ENCODE measurements at regions not wholly inside any gene's neighbourhood (a gene's known extent, or its start where the extent isn't known, plus 50 kb on each side); places are given as distances from the start of the nearest gene placed in this dataset.

DNA sequence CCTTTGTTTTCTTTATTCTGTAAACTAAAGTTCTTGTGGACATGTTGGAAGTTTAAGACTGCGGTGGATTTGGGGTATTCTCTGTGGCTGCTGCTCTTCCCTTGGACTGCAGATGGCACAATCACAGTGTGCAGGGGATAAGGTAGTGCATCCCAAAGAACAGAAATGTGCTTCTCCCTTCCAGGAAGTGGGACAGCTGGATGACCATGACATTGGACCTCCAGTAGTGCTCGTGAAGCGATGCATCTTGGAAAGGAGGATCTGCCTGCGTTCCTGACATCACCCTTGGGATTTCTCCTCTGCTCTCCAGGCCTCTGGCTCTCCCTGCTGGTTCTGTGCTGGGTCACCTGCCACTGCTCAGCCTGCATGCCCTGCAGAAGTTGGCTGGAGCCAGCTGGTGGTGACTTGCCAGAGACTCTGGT, 109.9 kb downstream of the SLC4A3 start (continued):
- TF ChIP-seq FOXJ3 (CRISPR knock-in tag; IDR thresholded peaks at IDR 0.05; ENCODE audit: borderline replicate concordance): no peak
- TF ChIP-seq MXD4 (CRISPR knock-in tag; IDR thresholded peaks at IDR 0.05; ENCODE audit: borderline replicate concordance): no peak
- TF ChIP-seq SOX15 (CRISPR knock-in tag; IDR thresholded peaks at IDR 0.05): no peak
- TF ChIP-seq RELA (CRISPR knock-in tag; IDR thresholded peaks at IDR 0.05; ENCODE audit: borderline replicate concordance): no peak

DNA sequence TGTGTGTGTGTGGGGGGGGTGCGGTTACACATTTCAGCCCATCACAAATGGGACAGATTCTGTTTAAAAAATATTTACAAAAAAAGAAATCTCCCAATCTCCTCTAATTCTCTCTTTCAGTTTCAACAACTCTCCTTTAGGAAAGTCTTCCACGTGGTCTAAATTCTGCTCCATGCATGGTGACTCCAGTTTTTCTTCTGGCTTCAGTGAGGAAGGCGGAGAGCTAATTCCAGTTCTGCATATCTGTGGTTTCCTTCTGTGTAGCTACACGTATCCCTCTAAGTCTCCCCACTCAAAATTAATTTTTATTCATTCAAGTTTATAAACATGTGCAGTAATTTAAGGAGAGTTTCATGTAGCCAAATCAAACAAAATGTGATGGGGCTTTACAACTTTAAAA, 111.6 kb downstream of the SLC4A3 start:
- H3K9me3 Mint-ChIP-seq: no peaks in the 10 kb centered on the region
- H3K27ac Mint-ChIP-seq: no peak overlapping the region
- no peak for DNase-seq (ENCODE audit: low spot score)
- ATAC-seq: no peak
- TF ChIP-seq GRHL2 (CRISPR knock-in tag; IDR thresholded peaks at IDR 0.05; ENCODE audit: insufficient replicate concordance, severe bottlenecking) (no peak), ZNF317 (CRISPR knock-in tag; IDR thresholded peaks at IDR 0.05; ENCODE audit: borderline replicate concordance, low read depth) (no peak), ZNF219 (CRISPR knock-in tag; IDR thresholded peaks at IDR 0.05; ENCODE audit: borderline replicate concordance) (no peak), MYBL2 (CRISPR knock-in tag; IDR thresholded peaks at IDR 0.05) (no peak), JUN (CRISPR knock-in tag; IDR thresholded peaks at IDR 0.05) (no peak), ZBTB21 (CRISPR knock-in tag; IDR thresholded peaks at IDR 0.05; ENCODE audit: borderline replicate concordance) (no peak), NFE2L1 (CRISPR knock-in tag; IDR thresholded peaks at IDR 0.05) (no peak)
- TF ChIP-seq, protein P1, sequence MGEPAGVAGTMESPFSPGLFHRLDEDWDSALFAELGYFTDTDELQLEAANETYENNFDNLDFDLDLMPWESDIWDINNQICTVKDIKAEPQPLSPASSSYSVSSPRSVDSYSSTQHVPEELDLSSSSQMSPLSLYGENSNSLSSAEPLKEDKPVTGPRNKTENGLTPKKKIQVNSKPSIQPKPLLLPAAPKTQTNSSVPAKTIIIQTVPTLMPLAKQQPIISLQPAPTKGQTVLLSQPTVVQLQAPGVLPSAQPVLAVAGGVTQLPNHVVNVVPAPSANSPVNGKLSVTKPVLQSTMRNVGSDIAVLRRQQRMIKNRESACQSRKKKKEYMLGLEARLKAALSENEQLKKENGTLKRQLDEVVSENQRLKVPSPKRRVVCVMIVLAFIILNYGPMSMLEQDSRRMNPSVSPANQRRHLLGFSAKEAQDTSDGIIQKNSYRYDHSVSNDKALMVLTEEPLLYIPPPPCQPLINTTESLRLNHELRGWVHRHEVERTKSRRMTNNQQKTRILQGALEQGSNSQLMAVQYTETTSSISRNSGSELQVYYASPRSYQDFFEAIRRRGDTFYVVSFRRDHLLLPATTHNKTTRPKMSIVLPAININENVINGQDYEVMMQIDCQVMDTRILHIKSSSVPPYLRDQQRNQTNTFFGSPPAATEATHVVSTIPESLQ (CRISPR knock-in tag; IDR thresholded peaks at IDR 0.05): no peak
- TF ChIP-seq, protein P2, sequence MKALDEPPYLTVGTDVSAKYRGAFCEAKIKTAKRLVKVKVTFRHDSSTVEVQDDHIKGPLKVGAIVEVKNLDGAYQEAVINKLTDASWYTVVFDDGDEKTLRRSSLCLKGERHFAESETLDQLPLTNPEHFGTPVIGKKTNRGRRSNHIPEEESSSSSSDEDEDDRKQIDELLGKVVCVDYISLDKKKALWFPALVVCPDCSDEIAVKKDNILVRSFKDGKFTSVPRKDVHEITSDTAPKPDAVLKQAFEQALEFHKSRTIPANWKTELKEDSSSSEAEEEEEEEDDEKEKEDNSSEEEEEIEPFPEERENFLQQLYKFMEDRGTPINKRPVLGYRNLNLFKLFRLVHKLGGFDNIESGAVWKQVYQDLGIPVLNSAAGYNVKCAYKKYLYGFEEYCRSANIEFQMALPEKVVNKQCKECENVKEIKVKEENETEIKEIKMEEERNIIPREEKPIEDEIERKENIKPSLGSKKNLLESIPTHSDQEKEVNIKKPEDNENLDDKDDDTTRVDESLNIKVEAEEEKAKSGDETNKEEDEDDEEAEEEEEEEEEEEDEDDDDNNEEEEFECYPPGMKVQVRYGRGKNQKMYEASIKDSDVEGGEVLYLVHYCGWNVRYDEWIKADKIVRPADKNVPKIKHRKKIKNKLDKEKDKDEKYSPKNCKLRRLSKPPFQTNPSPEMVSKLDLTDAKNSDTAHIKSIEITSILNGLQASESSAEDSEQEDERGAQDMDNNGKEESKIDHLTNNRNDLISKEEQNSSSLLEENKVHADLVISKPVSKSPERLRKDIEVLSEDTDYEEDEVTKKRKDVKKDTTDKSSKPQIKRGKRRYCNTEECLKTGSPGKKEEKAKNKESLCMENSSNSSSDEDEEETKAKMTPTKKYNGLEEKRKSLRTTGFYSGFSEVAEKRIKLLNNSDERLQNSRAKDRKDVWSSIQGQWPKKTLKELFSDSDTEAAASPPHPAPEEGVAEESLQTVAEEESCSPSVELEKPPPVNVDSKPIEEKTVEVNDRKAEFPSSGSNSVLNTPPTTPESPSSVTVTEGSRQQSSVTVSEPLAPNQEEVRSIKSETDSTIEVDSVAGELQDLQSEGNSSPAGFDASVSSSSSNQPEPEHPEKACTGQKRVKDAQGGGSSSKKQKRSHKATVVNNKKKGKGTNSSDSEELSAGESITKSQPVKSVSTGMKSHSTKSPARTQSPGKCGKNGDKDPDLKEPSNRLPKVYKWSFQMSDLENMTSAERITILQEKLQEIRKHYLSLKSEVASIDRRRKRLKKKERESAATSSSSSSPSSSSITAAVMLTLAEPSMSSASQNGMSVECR (CRISPR knock-in tag; IDR thresholded peaks at IDR 0.05; ENCODE audit: borderline replicate concordance): no peak
- TF ChIP-seq, protein P3, sequence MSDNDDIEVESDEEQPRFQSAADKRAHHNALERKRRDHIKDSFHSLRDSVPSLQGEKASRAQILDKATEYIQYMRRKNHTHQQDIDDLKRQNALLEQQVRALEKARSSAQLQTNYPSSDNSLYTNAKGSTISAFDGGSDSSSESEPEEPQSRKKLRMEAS (CRISPR knock-in tag; IDR thresholded peaks at IDR 0.05): no peak
- TF ChIP-seq, protein P4, sequence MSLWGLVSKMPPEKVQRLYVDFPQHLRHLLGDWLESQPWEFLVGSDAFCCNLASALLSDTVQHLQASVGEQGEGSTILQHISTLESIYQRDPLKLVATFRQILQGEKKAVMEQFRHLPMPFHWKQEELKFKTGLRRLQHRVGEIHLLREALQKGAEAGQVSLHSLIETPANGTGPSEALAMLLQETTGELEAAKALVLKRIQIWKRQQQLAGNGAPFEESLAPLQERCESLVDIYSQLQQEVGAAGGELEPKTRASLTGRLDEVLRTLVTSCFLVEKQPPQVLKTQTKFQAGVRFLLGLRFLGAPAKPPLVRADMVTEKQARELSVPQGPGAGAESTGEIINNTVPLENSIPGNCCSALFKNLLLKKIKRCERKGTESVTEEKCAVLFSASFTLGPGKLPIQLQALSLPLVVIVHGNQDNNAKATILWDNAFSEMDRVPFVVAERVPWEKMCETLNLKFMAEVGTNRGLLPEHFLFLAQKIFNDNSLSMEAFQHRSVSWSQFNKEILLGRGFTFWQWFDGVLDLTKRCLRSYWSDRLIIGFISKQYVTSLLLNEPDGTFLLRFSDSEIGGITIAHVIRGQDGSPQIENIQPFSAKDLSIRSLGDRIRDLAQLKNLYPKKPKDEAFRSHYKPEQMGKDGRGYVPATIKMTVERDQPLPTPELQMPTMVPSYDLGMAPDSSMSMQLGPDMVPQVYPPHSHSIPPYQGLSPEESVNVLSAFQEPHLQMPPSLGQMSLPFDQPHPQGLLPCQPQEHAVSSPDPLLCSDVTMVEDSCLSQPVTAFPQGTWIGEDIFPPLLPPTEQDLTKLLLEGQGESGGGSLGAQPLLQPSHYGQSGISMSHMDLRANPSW (CRISPR knock-in tag; conservative IDR thresholded peaks at IDR 0.05; ENCODE audit: low read depth): no peak
- ChIA-PET POLR2A (no interaction called here), CTCF (no interaction called here)
- H3K4me1 Mint-ChIP-seq: peaks cover 21% of the 10 kb centered on the region
- no peak overlapping the region for H3K4me3 Mint-ChIP-seq
- no peaks in the 10 kb centered on the region for H3K27me3 Mint-ChIP-seq (ENCODE audit: low read depth)
- H3K36me3 Mint-ChIP-seq: no peaks in the 10 kb centered on the region

Measured in WTC11 (cell line).